ENCODE measurements at regions not wholly inside any gene's neighbourhood (a gene's known extent, or its start where the extent isn't known, plus 50 kb on each side); places are given as distances from the start of the nearest gene placed in this dataset.
A peak's percentile ranks its signal among the peaks of the same experiment; 100 is the strongest.

GRCh38 chr1:11358984-11359383, 86.0 kb downstream of the UBIAD1 start:
- Histone ChIP-seq H3K36me3 (replicated peaks in 1 of 2; ENCODE audit: control insufficient read depth in 1 of 2, insufficient read depth in 2 of 2, low read length in 2 of 2) (no peaks in the 10 kb centered on the region), H3K4me2 (replicated peaks; ENCODE audit: extremely low read depth, low read length, poor library complexity, severe bottlenecking) (no peak overlapping the region), H3K9me3 (replicated peaks in 1 of 2; ENCODE audit: control insufficient read depth in 1 of 2, insufficient read depth in 1 of 2, low read length in 2 of 2) (no peaks in the 10 kb centered on the region), H3K9ac (ENCODE audit: insufficient read depth, low read length, poor library complexity, severe bottlenecking) (no peak overlapping the region), H3K79me2 (ENCODE audit: insufficient read depth, low read length) (no peaks in the 10 kb centered on the region), H2AFZ (ENCODE audit: insufficient read depth, low read depth, low read length, poor library complexity, severe bottlenecking) (no peak overlapping the region), H3K27me3 (ENCODE audit: control insufficient read depth in 2 of 2, insufficient read depth in 2 of 2, low read length in 2 of 2) (no peaks in the 10 kb centered on the region), H4K20me1 (ENCODE audit: insufficient read depth, low read length) (no peaks in the 10 kb centered on the region), H3K4me1 (ENCODE audit: control insufficient read depth in 1 of 2, insufficient read depth in 2 of 2, low read length in 2 of 2) (no peaks in the 10 kb centered on the region), H3K27ac (ENCODE audit: low read depth in 1 of 2, low read length in 2 of 2) (no peak overlapping the region), H3K4me3 (replicated peaks in 1 of 3; ENCODE audit: low read depth in 2 of 3, low read length in 3 of 3) (no peak overlapping the region)
- Mint-ChIP-seq H3K4me3 (peak overlapping the region in 1 of 2 donors; percentile 13), H3K4me1 (peaks cover 2% of the 10 kb centered on the region), H3K27me3 (ENCODE audit: low read depth in 3 of 3) (peaks cover 7 to 14% (median 8%) of the 10 kb centered on the region in 3 donors), H3K9me3 (peaks cover 0 to 3% (median 0%) of the 10 kb centered on the region in 7 donors), H3K36me3 (no peaks in the 10 kb centered on the region), H3K27ac (no peak overlapping the region)
- 73% methylated on average over 2 of the region's 6 CpGs for WGBS (ENCODE audit: insufficient coverage)
- no peak for TF ChIP-seq CTCF (IDR thresholded peaks at IDR 0.05)
- no peak for DNase-seq
- intact Hi-C loops (cut with micrococcal nuclease) = no loop called here

- Histone ChIP-seq H3K79me2 (ENCODE audit: insufficient read depth, low read length) (no peaks in the 10 kb centered on the region), H3K4me1 (ENCODE audit: control insufficient read depth in 1 of 2, insufficient read depth in 2 of 2, low read length in 2 of 2) (no peaks in the 10 kb centered on the region), H3K27me3 (ENCODE audit: control insufficient read depth in 2 of 2, insufficient read depth in 2 of 2, low read length in 2 of 2) (no peaks in the 10 kb centered on the region), H3K9ac (ENCODE audit: insufficient read depth, low read length, poor library complexity, severe bottlenecking) (no peak overlapping the region), H3K27ac (ENCODE audit: low read depth in 1 of 2, low read length in 2 of 2) (no peak overlapping the region), H3K36me3 (replicated peaks in 1 of 2; ENCODE audit: control insufficient read depth in 1 of 2, insufficient read depth in 2 of 2, low read length in 2 of 2) (no peaks in the 10 kb centered on the region), H3K4me2 (replicated peaks; ENCODE audit: extremely low read depth, low read length, poor library complexity, severe bottlenecking) (no peak overlapping the region), H2AFZ (ENCODE audit: insufficient read depth, low read depth, low read length, poor library complexity, severe bottlenecking) (no peak overlapping the region), H3K4me3 (replicated peaks in 1 of 3; ENCODE audit: low read depth in 2 of 3, low read length in 3 of 3) (no peak overlapping the region), H3K9me3 (replicated peaks in 1 of 2; ENCODE audit: control insufficient read depth in 1 of 2, insufficient read depth in 1 of 2, low read length in 2 of 2) (no peaks in the 10 kb centered on the region), H4K20me1 (ENCODE audit: insufficient read depth, low read length) (no peaks in the 10 kb centered on the region)
- no peak for TF ChIP-seq CTCF (IDR thresholded peaks at IDR 0.05)
- peaks cover 0 to 3% (median 0%) of the 10 kb centered on the region in 7 donors for H3K9me3 Mint-ChIP-seq
- peaks cover 2% of the 10 kb centered on the region for H3K4me1 Mint-ChIP-seq
- 93% methylated on average over 8 of the region's 16 CpGs for WGBS (ENCODE audit: insufficient coverage)
- H3K27me3 Mint-ChIP-seq (ENCODE audit: low read depth in 3 of 3) = peaks cover 3 to 8% (median 8%) of the 10 kb centered on the region in 3 donors
- intact Hi-C loops (cut with micrococcal nuclease) = no loop called here
- DNase-seq = no peak
- H3K4me3 Mint-ChIP-seq = no peak overlapping the region
- no peak overlapping the region for H3K27ac Mint-ChIP-seq
- no peaks in the 10 kb centered on the region for H3K36me3 Mint-ChIP-seq
Measured at GRCh38 chr1:11362547-11363021, 89.6 kb downstream of the UBIAD1 start.

Data from CD14-positive monocyte (primary cell).